AG04449 (cell line): ENCODE measurements at regions not wholly inside any gene's neighbourhood (a gene's known extent, or its start where the extent isn't known, plus 50 kb on each side); places are given as distances from the start of the nearest gene placed in this dataset.
"Not testable (repeated sequence)": the region's sequence is repeated elsewhere in the genome, so short reads cannot be mapped to it uniquely, and the experiment has no call there.

Experiments
- CTCF ChIA-PET: fragments of 350-600 bp; formaldehyde crosslinking; extraction: SDS; loops from one replicate; lab custom pipeline; 2021; ENCODE audit warnings: antibody characterized with exemption; lab: Yijun Ruan, JAX
- POLR2A ChIA-PET: fragments of 400-600, 350-600 bp; formaldehyde crosslinking; extraction: SDS; loops from one replicate; lab custom pipeline; 2020; ENCODE audit warnings: antibody characterized with exemption, inconsistent platforms; lab: Yijun Ruan, JAX
- DNase-seq: peaks from one replicate; pipeline ENCODE4 v3.0.0-alpha.2; 2010; ENCODE audit warnings: low read depth, low spot score
- H3K4me3 ChIP-seq: 2 replicates; pipeline ENCODE4 v1.5.1; 2011; ENCODE audit warnings: low read depth, mild to moderate bottlenecking, control low read depth, low read length
- CTCF ChIP-seq: IDR thresholded peaks from one replicate; pipeline ENCODE4 v1.5.1; 2011; ENCODE audit warnings: mild to moderate bottlenecking, moderate library complexity, low read length, control low read depth, inconsistent platforms; ENCODE audit not compliant: insufficient read depth; ENCODE audit errors: missing control alignments

DNA sequence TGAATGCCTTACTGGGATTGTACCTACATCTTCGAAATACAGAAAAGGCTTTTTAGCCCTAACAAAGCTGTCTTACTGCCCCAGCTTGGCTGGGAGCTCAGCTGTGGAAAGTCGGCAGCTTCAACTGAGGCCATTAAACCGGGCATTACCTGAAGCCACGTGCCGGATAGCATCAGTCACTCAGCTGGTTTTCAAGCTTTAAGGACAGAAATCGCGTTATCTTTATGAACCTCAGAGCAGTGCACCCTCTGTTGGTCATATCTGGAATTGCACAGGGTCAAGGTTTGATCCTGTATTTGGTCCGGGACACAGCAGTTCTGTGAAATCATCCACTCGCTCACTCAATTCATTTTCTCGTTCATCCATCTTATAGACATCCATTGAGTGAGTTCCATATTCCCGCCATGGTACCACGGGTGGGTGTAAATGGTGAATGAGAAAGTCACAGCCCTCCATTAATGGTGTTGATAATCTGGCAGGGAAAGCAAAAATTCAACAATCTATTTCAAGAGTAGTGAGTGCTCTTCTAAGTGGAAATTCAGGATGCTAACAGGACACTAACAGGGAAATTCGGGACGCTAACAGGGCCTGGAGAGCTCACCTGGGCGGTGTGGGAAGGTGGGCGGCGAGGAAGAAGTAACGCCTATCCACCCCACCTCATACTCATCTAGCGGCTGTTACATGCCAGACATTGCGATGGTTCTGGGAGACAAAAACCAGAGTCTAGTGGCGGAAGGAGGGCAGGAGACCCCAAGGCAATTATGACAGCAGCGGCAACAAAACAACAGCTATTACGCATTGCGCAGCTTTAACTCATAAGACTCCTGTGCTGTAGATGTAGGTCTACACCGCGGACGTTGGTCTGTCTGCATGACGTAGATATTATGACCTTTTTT is 60.6 kb upstream of the TCL1A start:
- DNase-seq = no peak
- peak; percentile 80 for TF ChIP-seq CTCF
- H3K4me3 ChIP-seq = no peak overlapping the region
- ChIA-PET POLR2A (no interaction called here), CTCF (interaction anchor here (0.6 to 3.4 kb wide), 27 partner anchors 9 to 1084 kb away, joined by 3 to 41 read pairs (median 4); no protein-coding TSS in a partner anchor)

GRCh38 chr14:95770777-95771176 is 56.9 kb upstream of the TCL1A start:
- CTCF ChIA-PET = interaction anchor here (0.6 to 1.4 kb wide), 2 partner anchors 210 to 312 kb away, joined by 3 to 5 read pairs; no protein-coding TSS in a partner anchor
- no peak for TF ChIP-seq CTCF
- DNase-seq = no peak
- H3K4me3 ChIP-seq = no peak overlapping the region
- POLR2A ChIA-PET = no interaction called here

GRCh38 chr14:95769976-95770375 is 56.1 kb upstream of the TCL1A start:
- no peak for DNase-seq
- POLR2A ChIA-PET = no interaction called here
- H3K4me3 ChIP-seq = no peak overlapping the region
- no peak for TF ChIP-seq CTCF
- CTCF ChIA-PET = no interaction called here

DNA sequence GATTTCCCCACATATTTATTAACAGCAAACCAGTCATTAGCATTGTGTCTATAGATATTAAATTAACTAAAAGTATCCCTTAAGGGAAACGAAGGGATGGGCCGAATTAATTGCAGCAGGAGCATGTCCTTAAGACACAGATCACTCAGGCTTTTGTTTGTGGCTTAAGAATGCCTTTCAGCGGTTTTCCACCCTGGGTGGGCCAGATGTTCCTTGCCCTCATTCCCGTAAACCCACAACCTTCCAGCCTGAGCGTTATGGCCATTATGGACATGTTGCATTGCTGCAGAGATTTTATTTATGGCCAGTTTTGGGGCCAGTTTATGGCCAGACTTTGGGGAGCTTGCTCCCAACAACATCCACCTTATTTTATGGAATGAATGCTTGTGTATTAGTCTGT is 55.5 kb upstream of the TCL1A start:
- DNase-seq, POLR2A ChIA-PET, H3K4me3 ChIP-seq, CTCF ChIA-PET: not testable (repeated sequence)

DNA sequence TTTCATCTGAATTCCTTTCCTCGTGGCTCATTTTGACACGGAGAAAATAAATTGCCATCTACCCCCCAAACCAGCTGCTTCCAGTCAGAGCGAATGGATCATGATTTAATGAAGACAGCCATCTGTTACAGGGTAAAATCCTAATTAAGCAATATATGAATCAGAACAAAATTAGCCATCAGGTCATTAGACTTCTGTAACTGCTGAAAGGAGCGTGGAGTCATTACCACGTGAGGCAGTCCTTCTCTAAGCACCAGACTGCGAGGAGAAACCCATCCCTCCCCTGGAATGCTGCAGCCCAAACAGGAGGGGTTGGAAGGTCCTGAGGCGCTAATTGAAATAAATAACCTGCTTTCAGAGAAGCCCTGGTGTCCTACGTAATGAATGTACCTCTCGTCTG is 51.1 kb upstream of the TCL1A start:
- no peak overlapping the region for H3K4me3 ChIP-seq
- ChIA-PET POLR2A (no interaction called here), CTCF (interaction anchor here (4.1 kb wide), 1 partner anchor 9 kb away, joined by 21 read pairs; no protein-coding TSS in a partner anchor)
- no peak for DNase-seq
- no peak for TF ChIP-seq CTCF

GRCh38 chr14:95763875-95764274 is 50.0 kb upstream of the TCL1A start:
- POLR2A ChIA-PET = no interaction called here
- no peak for DNase-seq
- no peak overlapping the region for H3K4me3 ChIP-seq
- CTCF ChIA-PET = interaction anchor here (4.1 kb wide), 1 partner anchor 10 kb away, joined by 21 read pairs; no protein-coding TSS in a partner anchor
- no peak for TF ChIP-seq CTCF
